ENCODE measurements at regions not wholly inside any gene's neighbourhood (a gene's known extent, or its start where the extent isn't known, plus 50 kb on each side); places are given as distances from the start of the nearest gene placed in this dataset.

DNA sequence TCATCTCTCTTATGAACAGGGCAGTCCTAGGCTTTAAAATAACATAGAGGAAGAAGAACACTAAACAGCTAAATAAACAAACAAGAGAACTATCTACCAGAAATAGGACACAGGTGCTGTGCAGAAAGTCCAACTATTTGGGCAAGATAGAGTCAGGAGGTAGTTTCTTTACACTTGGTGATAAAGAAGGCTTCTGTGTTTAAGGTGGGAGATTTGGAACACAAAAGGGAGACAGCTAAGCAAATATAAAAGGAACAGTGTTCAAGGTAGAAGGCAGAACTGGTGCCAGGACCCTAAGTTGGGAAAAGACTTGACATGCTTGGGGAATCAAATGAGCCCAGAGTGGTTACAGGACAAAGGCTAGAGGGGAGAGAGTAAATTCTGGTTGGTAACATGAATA, 110.5 kb downstream of the MANEA start:
- TF ChIP-seq EZH2 (IDR thresholded peaks at IDR 0.05; ENCODE audit: borderline replicate concordance, low read length) = no peak
- TF ChIP-seq, protein P1, sequence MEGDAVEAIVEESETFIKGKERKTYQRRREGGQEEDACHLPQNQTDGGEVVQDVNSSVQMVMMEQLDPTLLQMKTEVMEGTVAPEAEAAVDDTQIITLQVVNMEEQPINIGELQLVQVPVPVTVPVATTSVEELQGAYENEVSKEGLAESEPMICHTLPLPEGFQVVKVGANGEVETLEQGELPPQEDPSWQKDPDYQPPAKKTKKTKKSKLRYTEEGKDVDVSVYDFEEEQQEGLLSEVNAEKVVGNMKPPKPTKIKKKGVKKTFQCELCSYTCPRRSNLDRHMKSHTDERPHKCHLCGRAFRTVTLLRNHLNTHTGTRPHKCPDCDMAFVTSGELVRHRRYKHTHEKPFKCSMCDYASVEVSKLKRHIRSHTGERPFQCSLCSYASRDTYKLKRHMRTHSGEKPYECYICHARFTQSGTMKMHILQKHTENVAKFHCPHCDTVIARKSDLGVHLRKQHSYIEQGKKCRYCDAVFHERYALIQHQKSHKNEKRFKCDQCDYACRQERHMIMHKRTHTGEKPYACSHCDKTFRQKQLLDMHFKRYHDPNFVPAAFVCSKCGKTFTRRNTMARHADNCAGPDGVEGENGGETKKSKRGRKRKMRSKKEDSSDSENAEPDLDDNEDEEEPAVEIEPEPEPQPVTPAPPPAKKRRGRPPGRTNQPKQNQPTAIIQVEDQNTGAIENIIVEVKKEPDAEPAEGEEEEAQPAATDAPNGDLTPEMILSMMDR (IDR thresholded peaks at IDR 0.05; ENCODE audit: low read length) = no peak
